DND-41 (cell line): ENCODE measurements at regions not wholly inside any gene's neighbourhood (a gene's known extent, or its start where the extent isn't known, plus 50 kb on each side); places are given as distances from the start of the nearest gene placed in this dataset.

Source experiments
- EZH2 ChIP-seq: IDR thresholded peaks from 3 replicates; pipeline ENCODE4 v1.6.1; 2012; ENCODE audit warnings: borderline replicate concordance, low read depth, mild to moderate bottlenecking, moderate library complexity, low read length, inconsistent platforms; ENCODE audit not compliant: severe bottlenecking
- TF ChIP-seq, protein P1 (sequence below): IDR thresholded peaks from 2 replicates; pipeline ENCODE4 v1.5.1; 2012; ENCODE audit warnings: borderline replicate concordance, low read length, moderate library complexity, mild to moderate bottlenecking; ENCODE audit not compliant: poor library complexity, severe bottlenecking; ENCODE audit errors: extremely low read depth

- TF ChIP-seq, protein P1, sequence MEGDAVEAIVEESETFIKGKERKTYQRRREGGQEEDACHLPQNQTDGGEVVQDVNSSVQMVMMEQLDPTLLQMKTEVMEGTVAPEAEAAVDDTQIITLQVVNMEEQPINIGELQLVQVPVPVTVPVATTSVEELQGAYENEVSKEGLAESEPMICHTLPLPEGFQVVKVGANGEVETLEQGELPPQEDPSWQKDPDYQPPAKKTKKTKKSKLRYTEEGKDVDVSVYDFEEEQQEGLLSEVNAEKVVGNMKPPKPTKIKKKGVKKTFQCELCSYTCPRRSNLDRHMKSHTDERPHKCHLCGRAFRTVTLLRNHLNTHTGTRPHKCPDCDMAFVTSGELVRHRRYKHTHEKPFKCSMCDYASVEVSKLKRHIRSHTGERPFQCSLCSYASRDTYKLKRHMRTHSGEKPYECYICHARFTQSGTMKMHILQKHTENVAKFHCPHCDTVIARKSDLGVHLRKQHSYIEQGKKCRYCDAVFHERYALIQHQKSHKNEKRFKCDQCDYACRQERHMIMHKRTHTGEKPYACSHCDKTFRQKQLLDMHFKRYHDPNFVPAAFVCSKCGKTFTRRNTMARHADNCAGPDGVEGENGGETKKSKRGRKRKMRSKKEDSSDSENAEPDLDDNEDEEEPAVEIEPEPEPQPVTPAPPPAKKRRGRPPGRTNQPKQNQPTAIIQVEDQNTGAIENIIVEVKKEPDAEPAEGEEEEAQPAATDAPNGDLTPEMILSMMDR: no peak
- no peak for TF ChIP-seq EZH2
Measured at GRCh38 chr15:70491201-70491621, 272.1 kb downstream of the UACA start.
